Transverse colon (tissue), 4 donors: ENCODE measurements at regions not wholly inside any gene's neighbourhood (a gene's known extent, or its start where the extent isn't known, plus 50 kb on each side); places are given as distances from the start of the nearest gene placed in this dataset.

Source experiments
- CTCF ChIP-seq, 5 experiments: fragments of 200-600 bp in 3 of 5; fragments of 450-650 bp in 2 of 5; sonication (generic) in 3 of 5; IDR thresholded peaks; 1 replicate in 2 of 5; 2 replicates in 3 of 5; pipeline ENCODE4 v1.5.1; 2016 to 2017; ENCODE audit warnings: antibody characterized with exemption in 5 of 5, inconsistent platforms in 3 of 5, mild to moderate bottlenecking in 2 of 5, moderate library complexity in 1 of 5
- EP300 ChIP-seq: sonication (generic); formaldehyde crosslinking; IDR thresholded peaks from one replicate; pipeline ENCODE4 v1.6.1; 2017; ENCODE audit warnings: antibody characterized with exemption, low read depth
- POLR2A ChIP-seq: fragments of 450-650 bp; IDR thresholded peaks from one replicate; pipeline ENCODE4 v1.6.1; 2016; ENCODE audit warnings: antibody characterized with exemption, mild to moderate bottlenecking, moderate library complexity
- POLR2AphosphoS5 ChIP-seq, 3 donors: sonication (generic); formaldehyde crosslinking; IDR thresholded peaks; one replicate each; pipeline ENCODE4 v1.6.1; 2016; ENCODE audit warnings: antibody characterized with exemption in 3 of 3

- TF ChIP-seq CTCF (IDR thresholded peaks at IDR 0.05) = no peak
- no peak for TF ChIP-seq POLR2AphosphoS5 (IDR thresholded peaks at IDR 0.05)
- TF ChIP-seq EP300 = no peak
- no peak for TF ChIP-seq POLR2A
Measured at GRCh38 chr6:145031001-145031400, 704.3 kb downstream of the EPM2A start.
